Naive B cell (primary cell): ENCODE measurements at regions not wholly inside any gene's neighbourhood (a gene's known extent, or its start where the extent isn't known, plus 50 kb on each side); places are given as distances from the start of the nearest gene placed in this dataset.

Experiments
- ATAC-seq, 2 donors: fragments of 150-1000 bp; cut with Tn5 transposase; 2 replicates each; pipeline ENCODE4 v1.10.0; 2021; ENCODE audit warnings: low read depth in 2 of 2, mild to moderate bottlenecking in 2 of 2, moderate library complexity in 2 of 2
- DNase-seq: peaks from one replicate; pipeline ENCODE4 v3.0.0; 2022
- H3K27ac Mint-ChIP-seq, 6 donors: one replicate each; pipeline ENCODE4 v1.8.0; 2020 to 2022; ENCODE audit warnings: mild to moderate bottlenecking in 6 of 6, mixed read lengths in 6 of 6, moderate library complexity in 5 of 6, inconsistent platforms in 2 of 6
- H3K27me3 Mint-ChIP-seq, 3 donors: one replicate each; pipeline ENCODE4 v1.8.0; 2021 to 2022; ENCODE audit warnings: mixed read lengths in 3 of 3, mild to moderate bottlenecking in 1 of 3
- H3K36me3 Mint-ChIP-seq, 2 donors: one replicate each; pipeline ENCODE4 v1.8.0; 2020 to 2022; ENCODE audit warnings: mixed read lengths in 2 of 2, inconsistent platforms in 1 of 2, mild to moderate bottlenecking in 1 of 2
- H3K4me1 Mint-ChIP-seq, 3 donors: one replicate each; pipeline ENCODE4 v1.8.0; 2020 to 2022; ENCODE audit warnings: mixed read lengths in 3 of 3, inconsistent platforms in 1 of 3, mild to moderate bottlenecking in 1 of 3, moderate library complexity in 1 of 3
- H3K4me3 Mint-ChIP-seq, 8 donors: one replicate each; pipeline ENCODE4 v1.8.0; 2020 to 2022; ENCODE audit warnings: mild to moderate bottlenecking in 8 of 8, mixed read lengths in 8 of 8, moderate library complexity in 8 of 8, inconsistent platforms in 2 of 8
- H3K9me3 Mint-ChIP-seq, 7 donors: one replicate each; pipeline ENCODE4 v1.8.0; 2020 to 2022; ENCODE audit warnings: mixed read lengths in 7 of 7, mild to moderate bottlenecking in 5 of 7, inconsistent platforms in 2 of 7, moderate library complexity in 1 of 7

DNA sequence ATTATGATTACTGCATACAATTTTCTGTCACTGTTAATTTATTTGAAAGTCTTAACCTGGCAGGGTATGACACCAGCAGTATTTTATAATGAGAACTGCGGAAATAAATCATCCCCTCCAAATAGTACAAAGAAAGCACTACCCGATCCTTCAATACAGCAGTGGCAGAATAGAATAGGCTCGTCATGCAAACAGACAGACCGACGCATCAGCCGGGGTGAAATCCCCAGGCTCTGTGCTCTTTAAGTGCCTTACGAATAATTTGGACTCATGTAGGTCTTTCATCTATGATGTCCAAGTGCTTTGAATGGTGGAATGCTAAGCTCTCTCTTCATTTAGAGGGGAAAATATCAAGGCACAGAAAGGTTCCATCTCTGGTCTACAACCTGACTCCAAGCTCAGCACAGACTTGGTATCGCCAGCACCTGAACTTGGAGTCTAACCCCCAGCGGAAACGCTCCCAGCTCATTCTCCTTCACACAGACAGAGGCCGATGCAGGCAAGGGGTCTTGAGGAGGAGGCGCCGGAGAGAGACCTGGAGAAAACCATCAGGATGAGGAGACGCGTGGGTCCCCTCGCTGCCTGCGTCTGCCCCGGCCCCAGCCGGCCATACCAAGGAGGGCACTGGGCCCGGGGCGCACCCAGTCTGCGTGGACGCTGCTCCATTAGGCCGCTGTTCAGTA, 568.1 kb upstream of the MKI67 start:
- no peaks in the 10 kb centered on the region for H3K36me3 Mint-ChIP-seq
- H3K4me3 Mint-ChIP-seq, result peak overlapping the region in 1 of 8 donors; percentile 60
- DNase-seq (no peak), ATAC-seq (no peak)
- peaks cover 0 to 6% (median 0%) of the 10 kb centered on the region in 7 donors for H3K9me3 Mint-ChIP-seq
- H3K27ac Mint-ChIP-seq, result no peak overlapping the region
- H3K27me3 Mint-ChIP-seq, result peaks cover 0 to 6% (median 6%) of the 10 kb centered on the region in 3 donors
- peaks cover 0 to 7% (median 0%) of the 10 kb centered on the region in 3 donors for H3K4me1 Mint-ChIP-seq

DNA sequence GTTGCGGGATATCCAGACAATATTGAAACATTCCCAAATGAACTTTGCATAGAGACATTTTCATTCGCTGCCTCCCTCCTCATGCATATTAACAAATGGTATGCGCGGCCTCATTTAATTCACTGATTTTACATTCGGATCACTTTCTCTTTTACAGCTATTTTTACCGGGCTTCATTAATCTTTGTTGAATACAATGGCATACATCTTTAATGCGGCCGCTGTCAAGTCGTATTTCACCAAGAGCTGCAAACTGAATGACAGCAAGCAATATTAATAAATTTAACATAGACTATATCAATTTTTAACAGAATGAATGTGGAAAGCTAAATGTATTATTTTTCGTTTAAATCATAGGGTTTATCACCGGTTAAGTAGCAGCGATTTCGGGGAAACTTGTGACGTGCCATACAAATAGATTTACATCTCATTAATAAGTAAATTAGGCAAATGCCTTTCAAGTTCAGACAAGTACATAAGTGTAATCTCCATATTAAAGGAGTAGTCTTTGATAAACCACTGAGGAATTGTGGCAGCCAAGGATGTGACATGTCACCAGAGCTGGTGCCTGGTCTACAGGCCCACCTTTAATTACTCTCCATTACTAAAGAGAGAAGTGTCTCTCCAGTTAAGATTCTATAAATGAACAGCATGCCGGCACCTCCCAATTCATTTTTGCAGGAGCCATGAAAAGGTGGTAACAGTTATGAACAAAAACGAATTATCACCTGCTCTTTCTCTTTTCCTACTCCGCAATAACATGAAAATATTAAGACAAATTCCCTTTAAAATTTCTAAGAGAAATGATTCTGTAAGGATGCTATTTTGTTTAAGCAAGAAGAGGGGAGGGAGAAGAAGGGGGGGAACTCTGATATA, 568.9 kb upstream of the MKI67 start:
- no peak for ATAC-seq
- Mint-ChIP-seq H3K4me3 (no peak overlapping the region), H3K27ac (no peak overlapping the region), H3K4me1 (peaks cover 0 to 7% (median 0%) of the 10 kb centered on the region in 3 donors), H3K9me3 (peaks cover 0 to 6% (median 0%) of the 10 kb centered on the region in 7 donors), H3K27me3 (peaks cover 0 to 6% (median 6%) of the 10 kb centered on the region in 3 donors), H3K36me3 (no peaks in the 10 kb centered on the region)
- DNase-seq, result no peak

DNA sequence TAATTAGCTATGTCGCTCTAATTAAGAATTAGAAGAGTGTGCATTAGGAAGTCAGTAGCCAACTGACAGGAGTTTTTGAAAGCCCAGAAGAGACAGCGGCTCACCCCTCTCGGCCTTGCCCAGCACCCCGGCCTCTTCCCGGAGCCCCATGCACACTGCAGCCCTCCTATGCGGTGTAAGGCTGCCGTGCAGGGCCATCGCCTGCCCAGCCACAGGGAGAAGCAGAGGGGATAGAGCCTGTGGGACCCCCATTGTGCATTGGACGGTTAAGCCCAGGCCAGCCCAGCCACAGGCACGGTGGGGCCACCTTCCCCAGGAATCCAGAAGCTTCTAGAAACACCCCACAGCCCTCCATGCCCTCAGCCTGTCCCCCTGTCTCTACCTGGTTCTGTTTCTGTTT, 569.7 kb upstream of the MKI67 start:
- no peak overlapping the region for H3K4me3 Mint-ChIP-seq
- H3K4me1 Mint-ChIP-seq, result peaks cover 0 to 7% (median 0%) of the 10 kb centered on the region in 3 donors
- ATAC-seq (no peak), DNase-seq (no peak)
- no peak overlapping the region for H3K27ac Mint-ChIP-seq
- peaks cover 0 to 6% (median 6%) of the 10 kb centered on the region in 3 donors for H3K27me3 Mint-ChIP-seq
- no peaks in the 10 kb centered on the region for H3K36me3 Mint-ChIP-seq
- H3K9me3 Mint-ChIP-seq, result peaks cover 0 to 6% (median 0%) of the 10 kb centered on the region in 7 donors

DNA sequence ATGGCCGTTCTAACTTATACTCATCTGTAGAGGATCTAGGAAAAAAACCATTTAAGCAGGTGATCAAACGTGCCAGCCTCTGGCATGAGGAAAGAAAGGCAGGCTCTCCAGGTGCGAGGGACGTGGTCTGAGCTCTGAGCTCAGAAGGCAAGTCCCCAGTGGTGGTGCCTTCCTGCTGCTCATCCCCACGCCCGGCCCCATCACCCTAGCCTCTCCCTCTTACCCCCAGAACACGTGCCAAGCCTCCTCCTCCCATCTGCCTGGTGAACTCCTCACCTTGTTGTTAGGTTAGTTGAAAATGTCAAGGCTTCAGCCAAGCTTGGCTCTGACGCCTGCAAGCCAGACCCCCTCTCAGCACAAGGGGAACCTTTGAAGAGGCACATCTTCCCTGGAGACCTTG, 571.2 kb upstream of the MKI67 start:
- Mint-ChIP-seq H3K9me3 (peaks cover 0 to 6% (median 0%) of the 10 kb centered on the region in 7 donors), H3K27ac (no peak overlapping the region), H3K27me3 (peaks cover 0 to 8% (median 6%) of the 10 kb centered on the region in 3 donors), H3K36me3 (no peaks in the 10 kb centered on the region), H3K4me1 (peaks cover 0 to 7% (median 0%) of the 10 kb centered on the region in 3 donors), H3K4me3 (no peak overlapping the region)
- DNase-seq, result no peak
- ATAC-seq, result no peak

GRCh38 chr10:128701381-128701780, 575.2 kb upstream of the MKI67 start:
- no peaks in the 10 kb centered on the region for H3K4me1 Mint-ChIP-seq
- H3K4me3 Mint-ChIP-seq, result no peak overlapping the region
- no peaks in the 10 kb centered on the region for H3K36me3 Mint-ChIP-seq
- H3K27ac Mint-ChIP-seq, result no peak overlapping the region
- H3K27me3 Mint-ChIP-seq, result peaks cover 0 to 7% (median 0%) of the 10 kb centered on the region in 3 donors
- ATAC-seq (no peak), DNase-seq (no peak)
- peaks cover 0 to 4% (median 0%) of the 10 kb centered on the region in 7 donors for H3K9me3 Mint-ChIP-seq

DNA sequence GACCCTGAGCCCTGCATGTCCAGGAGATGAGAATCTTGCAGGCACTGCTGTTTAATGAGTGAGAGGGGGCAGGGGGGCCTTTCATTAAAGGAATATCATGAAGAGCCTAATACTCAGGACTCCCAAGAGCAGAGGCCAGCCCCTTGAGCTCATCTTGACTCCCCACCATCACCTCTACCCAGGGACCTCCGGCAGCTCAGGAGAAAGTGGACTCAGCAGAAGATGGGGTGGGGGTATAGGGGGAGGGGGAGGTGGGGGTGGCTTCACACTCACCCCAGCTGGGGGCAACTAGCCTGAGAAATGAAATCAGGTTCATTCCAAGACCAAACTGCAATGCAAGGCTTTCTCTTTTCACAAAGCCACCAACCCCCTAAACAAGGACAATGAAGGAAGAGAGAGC, 575.6 kb upstream of the MKI67 start:
- H3K4me1 Mint-ChIP-seq, result no peaks in the 10 kb centered on the region
- peaks cover 0 to 4% (median 0%) of the 10 kb centered on the region in 7 donors for H3K9me3 Mint-ChIP-seq
- ATAC-seq (no peak), DNase-seq (no peak)
- no peaks in the 10 kb centered on the region for H3K36me3 Mint-ChIP-seq
- no peak overlapping the region for H3K4me3 Mint-ChIP-seq
- H3K27ac Mint-ChIP-seq, result no peak overlapping the region
- H3K27me3 Mint-ChIP-seq, result peaks cover 0 to 7% (median 4%) of the 10 kb centered on the region in 3 donors

DNA sequence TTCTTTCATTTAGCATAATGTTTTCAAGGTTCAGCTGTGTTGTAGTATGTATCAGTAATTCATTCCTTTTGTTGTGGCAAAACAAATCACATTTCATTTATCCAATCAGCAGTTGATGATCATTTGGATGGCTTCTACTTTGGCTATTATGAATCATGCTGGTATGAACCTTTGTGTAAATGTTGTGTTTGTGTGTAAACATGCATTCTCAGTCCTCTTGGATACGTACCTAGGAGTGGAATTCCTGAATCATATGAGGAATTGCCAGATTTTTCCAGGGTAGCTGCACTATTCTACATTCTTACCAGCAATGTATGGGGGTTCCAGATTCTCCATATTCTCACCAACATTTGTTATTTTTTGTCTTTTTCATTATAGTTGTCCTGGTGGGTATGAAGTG, 578.5 kb upstream of the MKI67 start:
- H3K9me3 Mint-ChIP-seq, result peaks cover 0 to 8% (median 0%) of the 10 kb centered on the region in 7 donors
- peaks cover 0 to 13% (median 7%) of the 10 kb centered on the region in 3 donors for H3K27me3 Mint-ChIP-seq
- H3K4me3 Mint-ChIP-seq, result no peak overlapping the region
- H3K27ac Mint-ChIP-seq, result no peak overlapping the region
- H3K4me1 Mint-ChIP-seq, result no peaks in the 10 kb centered on the region
- ATAC-seq (no peak), DNase-seq (no peak)
- no peaks in the 10 kb centered on the region for H3K36me3 Mint-ChIP-seq

DNA sequence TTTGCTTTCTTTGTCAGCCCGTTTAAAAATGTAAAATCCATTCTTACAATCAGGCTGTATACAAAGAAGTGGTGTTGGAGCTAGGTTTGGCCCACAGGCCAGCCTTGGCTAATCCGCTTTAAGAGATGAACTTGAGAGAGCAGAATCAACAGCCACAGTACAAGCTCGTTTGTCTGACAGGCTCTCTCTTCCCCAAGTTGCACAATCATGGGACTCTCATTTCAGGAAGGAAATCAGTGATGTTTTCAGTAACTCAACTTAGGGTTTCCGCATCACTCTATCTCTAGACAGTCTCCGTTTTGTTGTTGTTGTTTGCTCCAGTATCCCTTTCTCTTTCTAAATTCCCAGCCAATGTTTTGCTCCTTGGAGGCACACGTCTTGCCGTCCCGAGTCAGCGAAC, 582.0 kb upstream of the MKI67 start:
- no peaks in the 10 kb centered on the region for H3K4me1 Mint-ChIP-seq
- no peak overlapping the region for H3K27ac Mint-ChIP-seq
- H3K9me3 Mint-ChIP-seq, result peaks cover 0 to 8% (median 3%) of the 10 kb centered on the region in 7 donors
- no peaks in the 10 kb centered on the region for H3K36me3 Mint-ChIP-seq
- H3K27me3 Mint-ChIP-seq, result peaks cover 6 to 33% (median 12%) of the 10 kb centered on the region in 3 donors
- H3K4me3 Mint-ChIP-seq, result no peak overlapping the region
- DNase-seq (no peak), ATAC-seq (no peak)

GRCh38 chr10:128709686-128710085, 583.5 kb upstream of the MKI67 start:
- peaks cover 6 to 34% (median 12%) of the 10 kb centered on the region in 3 donors for H3K27me3 Mint-ChIP-seq
- peaks cover 0 to 6% (median 4%) of the 10 kb centered on the region in 7 donors for H3K9me3 Mint-ChIP-seq
- ATAC-seq, result no peak
- no peak overlapping the region for H3K27ac Mint-ChIP-seq
- no peaks in the 10 kb centered on the region for H3K36me3 Mint-ChIP-seq
- H3K4me1 Mint-ChIP-seq, result no peaks in the 10 kb centered on the region
- H3K4me3 Mint-ChIP-seq, result no peak overlapping the region
- no peak for DNase-seq

DNA sequence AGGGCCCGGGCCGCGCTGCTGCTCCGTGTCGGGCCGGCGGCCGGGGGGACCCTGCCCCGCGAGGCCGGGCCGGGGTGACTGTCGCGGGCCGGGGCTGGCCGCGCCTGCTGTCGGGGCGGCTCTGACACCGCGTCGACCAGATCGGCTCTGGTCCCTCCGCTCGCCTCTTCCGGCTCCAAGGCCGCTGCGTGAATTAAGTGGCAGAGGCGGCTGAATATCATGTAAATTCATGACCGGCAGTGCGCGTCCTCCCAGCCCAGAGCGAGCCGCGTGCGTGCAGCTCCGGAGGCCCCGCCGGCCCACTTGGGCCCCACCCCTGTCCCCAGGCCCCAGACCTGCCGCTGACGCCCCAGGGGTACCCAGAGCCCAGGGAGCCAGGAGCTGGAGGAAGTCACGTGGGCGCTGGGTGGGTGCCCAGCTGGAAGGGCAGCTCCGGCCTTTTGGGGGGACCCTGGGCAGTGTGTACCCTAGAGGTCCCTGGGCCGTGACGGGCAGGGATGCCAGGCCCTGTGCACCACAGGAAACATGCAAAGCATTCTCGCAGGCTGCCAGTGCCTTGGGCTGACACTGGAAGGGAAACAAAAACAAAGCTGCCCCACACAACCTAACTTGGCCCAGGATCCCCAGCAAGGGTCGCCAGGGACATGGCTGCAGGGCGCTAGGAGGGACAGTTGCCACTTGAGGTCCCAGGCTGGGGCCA, 584.0 kb upstream of the MKI67 start:
- DNase-seq (no peak), ATAC-seq (no peak)
- Mint-ChIP-seq H3K27ac (no peak overlapping the region), H3K4me3 (no peak overlapping the region), H3K9me3 (peaks cover 0 to 6% (median 3%) of the 10 kb centered on the region in 7 donors), H3K27me3 (peaks cover 6 to 34% (median 12%) of the 10 kb centered on the region in 3 donors), H3K36me3 (no peaks in the 10 kb centered on the region), H3K4me1 (no peaks in the 10 kb centered on the region)

DNA sequence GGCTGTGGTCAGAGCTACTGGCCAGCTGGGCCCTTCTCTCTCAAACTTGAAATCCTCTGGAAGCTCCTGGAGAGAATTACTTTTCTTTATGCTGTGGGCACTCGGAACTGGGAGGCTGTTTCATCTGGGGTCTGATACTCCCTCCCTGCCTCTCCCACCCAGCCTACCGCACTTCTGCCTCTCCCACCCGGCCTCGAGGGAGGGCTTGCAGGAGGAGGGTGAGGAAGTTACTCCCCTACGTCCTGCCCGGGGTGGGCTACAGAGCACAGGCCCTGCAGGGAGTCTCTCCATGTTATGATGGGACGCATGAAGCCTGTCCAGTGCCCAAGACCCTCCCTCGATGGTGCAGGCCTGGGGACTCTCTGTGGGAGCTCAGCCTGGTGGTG, 584.6 kb upstream of the MKI67 start:
- Mint-ChIP-seq H3K4me1 (no peaks in the 10 kb centered on the region), H3K36me3 (no peaks in the 10 kb centered on the region), H3K4me3 (no peak overlapping the region), H3K9me3 (peaks cover 0 to 6% (median 3%) of the 10 kb centered on the region in 7 donors), H3K27ac (no peak overlapping the region), H3K27me3 (peaks cover 6 to 34% (median 12%) of the 10 kb centered on the region in 3 donors)
- DNase-seq (no peak), ATAC-seq (no peak)

DNA sequence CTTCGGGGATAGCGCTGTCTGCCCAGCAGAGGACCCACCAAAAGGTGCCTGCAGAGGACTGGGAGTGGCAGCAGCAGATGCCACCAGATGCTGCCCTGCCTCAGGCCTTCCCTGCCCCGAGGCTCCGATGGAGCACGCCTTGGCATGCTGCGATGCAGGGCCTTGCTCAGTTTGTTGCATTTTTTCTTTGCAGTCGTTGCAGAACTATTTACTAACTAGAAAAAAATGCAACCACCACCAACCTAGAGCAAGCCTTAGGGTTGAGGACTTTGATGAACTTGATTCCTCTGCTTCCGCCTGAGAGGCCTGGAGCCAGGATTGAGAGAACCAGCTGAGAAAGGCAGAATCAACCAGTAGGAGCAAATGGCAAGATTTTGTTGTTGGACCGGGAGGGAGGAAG, 585.6 kb upstream of the MKI67 start:
- Mint-ChIP-seq H3K4me1 (no peaks in the 10 kb centered on the region), H3K27me3 (peaks cover 6 to 30% (median 12%) of the 10 kb centered on the region in 3 donors), H3K27ac (no peak overlapping the region), H3K4me3 (no peak overlapping the region), H3K36me3 (no peaks in the 10 kb centered on the region), H3K9me3 (peaks cover 0 to 5% (median 3%) of the 10 kb centered on the region in 7 donors)
- ATAC-seq (no peak), DNase-seq (no peak)

DNA sequence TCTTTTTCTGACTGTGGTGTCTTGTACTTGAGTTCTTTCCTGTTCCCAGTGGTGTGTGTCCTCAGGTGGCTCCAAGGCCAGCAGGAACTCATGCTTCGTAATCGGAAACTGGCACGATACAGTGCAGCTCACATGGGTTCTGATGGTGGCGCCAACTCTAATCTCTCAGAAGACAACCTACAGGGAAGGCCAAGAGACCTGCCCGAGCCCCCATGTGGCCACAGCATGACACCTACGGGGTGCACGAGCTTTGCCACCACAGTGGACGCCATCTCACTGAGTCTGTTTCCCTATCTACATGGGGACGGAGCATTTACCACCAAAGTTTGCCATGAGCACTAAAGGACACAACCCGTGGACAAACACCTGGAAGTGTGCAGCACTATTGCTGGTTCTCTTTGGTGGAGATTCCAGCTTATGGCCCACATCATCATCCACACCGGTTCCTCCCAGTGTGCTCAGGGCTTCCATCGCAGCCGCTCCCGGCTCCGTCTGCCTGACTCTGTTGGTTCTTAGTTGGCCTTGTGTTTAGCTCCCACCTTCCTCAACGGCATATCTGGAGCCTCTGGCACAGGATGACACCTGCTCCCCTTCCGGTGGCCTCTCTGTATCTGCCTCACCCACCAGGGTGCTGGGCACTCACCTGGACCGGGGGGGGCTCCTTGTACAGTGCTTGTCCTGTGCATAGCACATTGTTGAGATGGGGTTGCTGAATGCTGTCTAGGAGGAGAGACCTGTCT, 586.6 kb upstream of the MKI67 start:
- no peaks in the 10 kb centered on the region for H3K4me1 Mint-ChIP-seq
- DNase-seq, result no peak
- peaks cover 0 to 5% (median 3%) of the 10 kb centered on the region in 7 donors for H3K9me3 Mint-ChIP-seq
- H3K36me3 Mint-ChIP-seq, result no peaks in the 10 kb centered on the region
- H3K27ac Mint-ChIP-seq, result no peak overlapping the region
- H3K27me3 Mint-ChIP-seq, result peaks cover 6 to 25% (median 12%) of the 10 kb centered on the region in 3 donors
- peak overlapping the region in 1 of 8 donors; percentile 29 for H3K4me3 Mint-ChIP-seq
- no peak for ATAC-seq
